NB4 (cell line): ENCODE measurements at regions not wholly inside any gene's neighbourhood (a gene's known extent, or its start where the extent isn't known, plus 50 kb on each side); places are given as distances from the start of the nearest gene placed in this dataset.
"Not testable (repeated sequence)": the region's sequence is repeated elsewhere in the genome, so short reads cannot be mapped to it uniquely, and the experiment has no call there.

Experiments
- DNase-seq: peaks from one replicate; pipeline ENCODE4 v3.0.0; 2010; ENCODE audit warnings: low read depth
- H3K4me3 ChIP-seq: one replicate; pipeline ENCODE4 v1.5.1; 2011; ENCODE audit warnings: mild to moderate bottlenecking, low read depth, low read length, moderate library complexity
- MAX ChIP-seq: IDR thresholded peaks from 2 replicates; pipeline ENCODE4 v1.6.1; 2011; ENCODE audit warnings: low read depth, low read length
- MYC ChIP-seq: IDR thresholded peaks from 2 replicates; pipeline ENCODE4 v1.6.1; 2011; ENCODE audit warnings: low read depth, low read length
- POLR2A ChIP-seq: IDR thresholded peaks from 2 replicates; pipeline ENCODE4 v1.6.1; 2011; ENCODE audit warnings: mild to moderate bottlenecking; ENCODE audit not compliant: insufficient read length; ENCODE audit errors: extremely low read depth
- TF ChIP-seq, protein P1 (sequence below): IDR thresholded peaks from one replicate; pipeline ENCODE4 v1.5.1; 2012; ENCODE audit warnings: low read depth, low read length

DNA sequence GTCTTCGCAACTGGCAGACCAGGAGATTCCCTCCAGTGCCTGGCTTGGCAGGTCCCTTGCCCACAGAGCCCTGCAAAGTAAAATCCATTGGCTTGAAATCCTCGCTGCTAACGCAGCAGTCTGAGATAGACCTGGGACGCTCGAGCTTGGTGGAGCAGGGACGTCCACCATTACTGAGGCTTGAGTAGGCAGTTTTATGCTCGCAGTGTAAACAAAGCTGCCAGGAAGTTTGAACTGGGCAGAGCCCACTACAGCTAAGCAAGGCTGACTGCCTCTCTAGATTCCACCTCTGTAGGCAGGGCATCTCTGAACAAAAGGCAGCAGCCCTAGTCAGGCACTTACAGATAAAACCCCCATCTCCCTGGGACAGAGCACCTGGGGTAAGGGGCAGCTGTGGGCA lies 205.0 kb upstream of the MME start:
- no peak for DNase-seq
- H3K4me3 ChIP-seq, result no peak overlapping the region
- TF ChIP-seq, protein P1, sequence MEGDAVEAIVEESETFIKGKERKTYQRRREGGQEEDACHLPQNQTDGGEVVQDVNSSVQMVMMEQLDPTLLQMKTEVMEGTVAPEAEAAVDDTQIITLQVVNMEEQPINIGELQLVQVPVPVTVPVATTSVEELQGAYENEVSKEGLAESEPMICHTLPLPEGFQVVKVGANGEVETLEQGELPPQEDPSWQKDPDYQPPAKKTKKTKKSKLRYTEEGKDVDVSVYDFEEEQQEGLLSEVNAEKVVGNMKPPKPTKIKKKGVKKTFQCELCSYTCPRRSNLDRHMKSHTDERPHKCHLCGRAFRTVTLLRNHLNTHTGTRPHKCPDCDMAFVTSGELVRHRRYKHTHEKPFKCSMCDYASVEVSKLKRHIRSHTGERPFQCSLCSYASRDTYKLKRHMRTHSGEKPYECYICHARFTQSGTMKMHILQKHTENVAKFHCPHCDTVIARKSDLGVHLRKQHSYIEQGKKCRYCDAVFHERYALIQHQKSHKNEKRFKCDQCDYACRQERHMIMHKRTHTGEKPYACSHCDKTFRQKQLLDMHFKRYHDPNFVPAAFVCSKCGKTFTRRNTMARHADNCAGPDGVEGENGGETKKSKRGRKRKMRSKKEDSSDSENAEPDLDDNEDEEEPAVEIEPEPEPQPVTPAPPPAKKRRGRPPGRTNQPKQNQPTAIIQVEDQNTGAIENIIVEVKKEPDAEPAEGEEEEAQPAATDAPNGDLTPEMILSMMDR, result no peak
- no peak for TF ChIP-seq POLR2A
- TF ChIP-seq MAX, result no peak
- TF ChIP-seq MYC, result no peak

GRCh38 chr3:154872696-154873095 lies 207.4 kb upstream of the MME start:
- DNase-seq, result no peak
- TF ChIP-seq POLR2A (no peak), MYC (no peak), MAX (no peak)
- TF ChIP-seq, protein P1, result no peak
- H3K4me3 ChIP-seq, result no peak overlapping the region

GRCh38 chr3:154872074-154872473 lies 208.0 kb upstream of the MME start:
- DNase-seq, result no peak
- H3K4me3 ChIP-seq, result no peak overlapping the region
- no peak for TF ChIP-seq MYC
- TF ChIP-seq MAX, result no peak

- DNase-seq, result no peak
- no peak overlapping the region for H3K4me3 ChIP-seq
- TF ChIP-seq MYC (no peak), MAX (no peak), POLR2A (no peak)
- TF ChIP-seq, protein P1, result no peak
These were observed 215.2 kb upstream of the MME start for GRCh38 chr3:154864947-154865346.

GRCh38 chr3:154862265-154862664 lies 217.9 kb upstream of the MME start:
- DNase-seq, result no peak
- TF ChIP-seq POLR2A (no peak), MAX (no peak), MYC (no peak)
- TF ChIP-seq, protein P1, result no peak
- H3K4me3 ChIP-seq, result no peak overlapping the region

DNA sequence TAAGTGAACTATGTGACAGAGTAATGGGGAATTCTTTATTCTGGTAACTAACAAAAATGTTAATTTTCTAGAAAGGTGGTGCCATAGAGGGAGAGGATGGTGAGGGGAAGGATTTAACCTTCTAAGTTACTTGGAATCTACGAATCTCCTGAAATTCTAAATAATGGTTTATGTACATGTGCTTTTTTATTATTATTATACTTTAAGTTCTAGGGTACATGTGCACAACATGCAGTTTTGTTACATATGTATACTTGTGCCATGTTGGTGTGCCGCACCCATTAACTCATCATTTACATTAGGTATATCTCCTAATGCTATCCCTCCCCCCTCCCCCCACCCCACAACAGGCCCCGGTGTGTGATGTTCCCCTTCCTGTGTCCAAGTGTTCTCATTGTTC lies 227.1 kb upstream of the MME start:
- not testable (repeated sequence) for DNase-seq, H3K4me3 ChIP-seq

DNA sequence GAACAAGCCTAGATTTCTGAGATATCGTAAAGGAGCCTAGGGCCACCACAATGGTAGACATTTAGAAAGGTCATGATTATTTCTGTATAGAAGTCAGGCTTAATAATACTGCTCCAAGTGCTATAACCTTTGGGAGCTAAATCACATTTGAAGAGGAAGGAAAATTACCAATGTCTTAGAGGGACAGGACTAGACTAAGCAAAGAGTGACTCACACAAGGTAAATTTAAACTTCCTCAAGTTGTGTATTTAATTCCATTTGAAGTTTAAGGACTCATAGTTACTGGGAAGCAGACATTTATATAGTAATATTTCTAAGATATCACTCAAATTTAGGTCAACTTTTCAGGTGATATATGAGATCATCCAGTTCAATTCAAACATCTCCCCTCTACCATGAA lies 227.6 kb upstream of the MME start:
- DNase-seq, result no peak
- H3K4me3 ChIP-seq, result no peak overlapping the region
- TF ChIP-seq, protein P1, result no peak
- no peak for TF ChIP-seq MYC
- no peak for TF ChIP-seq MAX
- TF ChIP-seq POLR2A, result no peak
